ENCODE measurements at regions not wholly inside any gene's neighbourhood (a gene's known extent, or its start where the extent isn't known, plus 50 kb on each side); places are given as distances from the start of the nearest gene placed in this dataset.

DNA sequence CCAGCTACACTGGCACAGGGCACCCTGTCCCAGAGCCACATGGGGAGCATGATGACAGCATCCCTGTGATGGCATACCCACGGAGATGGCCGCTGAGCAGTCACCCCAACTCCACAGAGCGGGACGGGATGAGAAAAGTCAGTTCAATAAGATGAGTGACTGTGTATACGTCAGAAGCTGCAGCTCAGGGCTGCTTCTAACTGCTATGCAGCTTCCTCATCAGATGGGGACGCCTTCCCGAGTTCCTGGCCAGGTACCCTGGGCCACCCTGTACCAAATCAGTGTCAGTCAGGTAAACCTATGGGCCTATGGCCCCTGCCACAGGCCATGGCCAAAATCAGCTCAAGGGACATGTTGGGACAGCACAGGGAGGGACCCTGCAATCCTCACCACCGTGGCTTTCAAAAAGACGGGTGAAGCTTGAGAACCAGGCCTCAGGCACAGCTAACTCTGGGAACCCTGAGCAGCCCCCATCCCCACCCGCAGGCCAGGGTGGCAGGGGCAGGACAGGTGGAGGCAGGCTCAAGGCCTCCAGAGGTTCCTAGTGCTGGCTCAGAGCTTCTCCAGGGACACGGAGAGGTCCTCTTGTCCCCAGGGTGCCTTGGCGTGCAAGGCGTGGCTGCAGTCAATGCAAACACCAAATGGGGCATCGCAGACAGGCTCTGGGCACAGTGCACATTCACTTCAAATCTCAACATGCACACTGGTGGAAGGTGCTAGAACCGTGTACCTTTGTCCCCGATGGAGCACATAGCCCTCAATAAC lies 122.4 kb downstream of the TUBA3C start:
- Histone ChIP-seq H3K4me1 (no peaks in the 10 kb centered on the region), H3K27ac (no peak overlapping the region), H3K4me3 (no peak overlapping the region), H3K36me3 (no peaks in the 10 kb centered on the region), H3K27me3 (no peaks in the 10 kb centered on the region), H3K9me3 (peaks cover 0 to 22% (median 0%) of the 10 kb centered on the region in 3 donors)
- ATAC-seq = no peak
- 73 to 84% methylated on average over 2 to 5 of the region's 16 CpGs for WGBS, 2 donors (ENCODE audit: low coverage in 1 of 2)
- TF ChIP-seq POLR2AphosphoS5 (IDR thresholded peaks at IDR 0.05) (no peak), POLR2A (IDR thresholded peaks at IDR 0.05) (no peak), CTCF (IDR thresholded peaks at IDR 0.05) (no peak), EP300 (IDR thresholded peaks at IDR 0.05) (no peak)

- no peaks in the 10 kb centered on the region for H3K27me3 ChIP-seq
- WGBS, 2 donors (ENCODE audit: low coverage in 1 of 2) = no CpG with 5 or more reads among the region's 14 CpGs
- no peaks in the 10 kb centered on the region for H3K36me3 ChIP-seq
- TF ChIP-seq CTCF (IDR thresholded peaks at IDR 0.05) (no peak), POLR2AphosphoS5 (IDR thresholded peaks at IDR 0.05) (no peak), EP300 (IDR thresholded peaks at IDR 0.05) (no peak)
- H3K4me3 ChIP-seq = no peak overlapping the region
- no peak overlapping the region for H3K27ac ChIP-seq
- H3K9me3 ChIP-seq = peaks cover 0 to 23% (median 0%) of the 10 kb centered on the region in 3 donors
- no peak for ATAC-seq
- H3K4me1 ChIP-seq = no peaks in the 10 kb centered on the region
These were observed 123.1 kb downstream of the TUBA3C start for GRCh38 chr13:19058566-19058965.

GRCh38 chr13:19057588-19058340 lies 123.9 kb downstream of the TUBA3C start:
- Histone ChIP-seq H3K27ac (no peak overlapping the region), H3K27me3 (no peaks in the 10 kb centered on the region), H3K36me3 (no peaks in the 10 kb centered on the region), H3K9me3 (peaks cover 0 to 19% (median 0%) of the 10 kb centered on the region in 3 donors), H3K4me1 (no peaks in the 10 kb centered on the region), H3K4me3 (no peak overlapping the region)
- 70 to 100% methylated on average over 2 to 3 of the region's 10 CpGs for WGBS, 2 donors (ENCODE audit: low coverage in 1 of 2)
- TF ChIP-seq POLR2AphosphoS5 (IDR thresholded peaks at IDR 0.05) (no peak), EP300 (IDR thresholded peaks at IDR 0.05) (no peak), POLR2A (IDR thresholded peaks at IDR 0.05) (no peak), CTCF (IDR thresholded peaks at IDR 0.05) (no peak)
- ATAC-seq = no peak

GRCh38 chr13:19056984-19057490 lies 124.6 kb downstream of the TUBA3C start:
- Histone ChIP-seq H3K27me3 (no peaks in the 10 kb centered on the region), H3K9me3 (peaks cover 0 to 12% (median 0%) of the 10 kb centered on the region in 3 donors), H3K4me1 (no peaks in the 10 kb centered on the region), H3K4me3 (no peak overlapping the region), H3K27ac (no peak overlapping the region), H3K36me3 (no peaks in the 10 kb centered on the region)
- WGBS, 2 donors (ENCODE audit: low coverage in 1 of 2) = 77% methylated on average over 4 of the region's 12 CpGs; no CpG with 5 or more reads in 1 of the 2 donors
- no peak for ATAC-seq
- no peak for TF ChIP-seq POLR2A (IDR thresholded peaks at IDR 0.05)
- TF ChIP-seq CTCF (IDR thresholded peaks at IDR 0.05) = no peak
- TF ChIP-seq POLR2AphosphoS5 (IDR thresholded peaks at IDR 0.05) = no peak
- no peak for TF ChIP-seq EP300 (IDR thresholded peaks at IDR 0.05)

All from gastroesophageal sphincter (tissue), 4 donors.